ENCODE measurements at regions not wholly inside any gene's neighbourhood (a gene's known extent, or its start where the extent isn't known, plus 50 kb on each side); places are given as distances from the start of the nearest gene placed in this dataset.
"Not testable (repeated sequence)": the region's sequence is repeated elsewhere in the genome, so short reads cannot be mapped to it uniquely, and the experiment has no call there.

DNA sequence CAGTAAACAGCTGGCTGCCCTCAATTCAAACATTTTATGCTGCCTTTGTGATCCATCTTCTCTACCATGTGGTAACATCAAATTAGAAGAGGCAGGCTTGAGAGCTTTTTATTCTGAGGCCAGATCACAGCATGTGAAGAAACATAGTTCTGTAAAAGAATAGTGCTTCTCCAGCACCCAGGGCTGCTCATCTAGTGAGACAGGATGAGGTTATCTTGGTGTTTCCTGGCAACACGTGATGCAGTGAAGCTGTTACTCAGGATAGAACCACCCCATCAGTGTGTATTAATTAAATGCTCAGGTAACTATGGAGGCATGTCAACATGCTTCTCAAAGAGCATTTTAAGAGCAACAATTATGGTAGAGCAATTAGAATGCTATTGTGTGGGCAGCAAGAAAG lies 400.5 kb upstream of the ACO1 start:
- no peak for DNase-seq

DNA sequence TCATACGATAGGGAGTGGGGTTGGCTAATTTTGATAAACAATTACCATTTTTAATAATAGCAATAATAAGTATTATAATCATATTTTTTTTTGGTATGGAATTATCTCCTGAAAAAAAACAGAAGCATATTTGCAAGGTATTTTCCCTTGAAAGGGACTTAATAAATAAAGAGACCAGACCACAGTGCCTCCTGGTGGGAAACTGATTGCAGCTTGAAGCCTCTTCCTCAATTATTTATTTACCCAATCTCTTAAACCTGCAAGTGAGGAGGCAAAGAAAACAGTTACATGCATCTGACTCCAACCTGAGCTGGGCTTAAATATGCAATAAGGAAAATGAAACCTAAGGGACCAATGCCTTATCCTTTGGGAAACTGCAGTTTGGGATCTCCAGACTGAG lies 388.1 kb upstream of the ACO1 start:
- TF ChIP-seq GATA1 (IDR thresholded peaks at IDR 0.05; ENCODE audit: low read depth, low read length) (no peak), POLR2A (IDR thresholded peaks at IDR 0.05; ENCODE audit: low read length) (no peak)
- no peak for DNase-seq

More for the DNA sequence above, 400.5 kb upstream of the ACO1 start:
- TF ChIP-seq POLR2A (IDR thresholded peaks at IDR 0.05; ENCODE audit: low read length) (no peak), GATA1 (IDR thresholded peaks at IDR 0.05; ENCODE audit: low read depth, low read length) (no peak)

DNA sequence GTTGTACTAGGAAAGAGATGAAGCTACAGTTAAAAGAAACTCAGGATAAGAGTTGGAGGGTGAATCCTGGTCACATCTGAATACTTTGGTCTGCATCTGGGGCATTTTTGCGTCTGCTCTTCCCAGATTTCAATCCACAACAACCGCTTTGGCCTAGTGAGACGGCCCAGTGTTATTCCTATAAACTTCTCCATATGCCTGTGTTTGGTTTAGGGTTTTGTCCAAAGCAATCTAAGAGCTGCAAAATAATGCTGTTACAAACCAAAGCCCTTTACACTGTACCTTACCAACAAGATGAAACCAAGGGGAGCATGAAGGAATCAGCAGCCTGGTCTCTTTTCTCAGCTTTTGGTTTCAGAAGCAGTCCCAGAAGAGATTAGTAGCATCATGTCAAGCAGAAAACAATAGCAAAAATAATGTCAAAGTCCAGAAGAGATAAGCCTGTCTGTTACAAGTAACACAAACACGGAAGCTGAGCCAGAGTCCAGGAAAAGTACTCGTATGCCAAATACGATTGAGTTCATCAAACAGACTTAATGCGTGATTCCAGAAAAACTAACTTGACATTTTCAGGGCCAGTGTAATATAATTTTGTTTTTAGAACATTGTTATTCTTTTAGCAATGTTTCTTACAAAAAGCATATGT lies 379.9 kb upstream of the ACO1 start:
- no peak for DNase-seq
- no peak for TF ChIP-seq GATA1 (IDR thresholded peaks at IDR 0.05; ENCODE audit: low read depth, low read length)
- no peak for TF ChIP-seq POLR2A (IDR thresholded peaks at IDR 0.05; ENCODE audit: low read length)

DNA sequence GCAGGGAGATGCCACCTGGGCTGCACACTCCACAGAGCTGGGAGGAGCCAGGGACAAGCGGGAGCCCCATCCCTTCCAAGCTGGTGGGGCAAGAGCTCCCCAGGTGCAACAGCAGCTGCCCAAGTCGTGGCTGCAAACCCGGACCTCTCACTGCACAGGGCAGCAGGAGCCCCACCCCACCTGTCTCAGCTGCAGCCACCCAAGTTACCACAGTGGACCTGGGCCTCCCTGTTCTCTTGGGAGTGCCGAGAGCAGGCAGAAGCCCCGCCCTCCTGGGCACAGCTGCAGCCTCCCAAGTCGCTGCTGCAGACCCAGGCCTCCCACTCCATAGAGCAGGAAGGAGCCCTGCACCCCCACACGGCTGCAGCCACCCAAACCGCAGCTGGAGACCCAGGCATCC lies 374.1 kb upstream of the ACO1 start:
- TF ChIP-seq POLR2A (IDR thresholded peaks at IDR 0.05; ENCODE audit: low read length) (no peak), GATA1 (IDR thresholded peaks at IDR 0.05; ENCODE audit: low read depth, low read length) (no peak)
- no peak for DNase-seq

DNA sequence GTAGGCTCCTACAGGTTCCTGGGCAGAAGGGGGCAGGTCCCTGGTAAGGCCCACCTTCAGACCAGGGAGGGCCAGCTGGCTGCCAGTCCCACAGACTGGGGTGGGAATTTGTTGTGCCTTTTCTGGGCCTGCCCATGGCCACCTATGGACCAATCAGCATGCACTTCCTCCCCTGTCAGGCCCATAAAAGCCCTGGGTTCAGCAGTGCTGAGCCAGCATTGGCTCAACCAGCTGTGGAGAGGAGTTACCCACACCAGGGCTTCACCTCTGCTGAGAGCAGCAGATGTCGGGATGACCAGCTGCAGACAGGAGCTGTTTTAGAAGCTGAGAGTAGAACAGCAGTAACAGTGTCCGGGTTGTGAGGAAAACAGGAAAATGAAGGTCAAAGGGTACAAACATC lies 373.4 kb upstream of the ACO1 start:
- no peak for TF ChIP-seq GATA1 (IDR thresholded peaks at IDR 0.05; ENCODE audit: low read depth, low read length)
- TF ChIP-seq POLR2A (IDR thresholded peaks at IDR 0.05; ENCODE audit: low read length) = no peak
- no peak for DNase-seq

DNA sequence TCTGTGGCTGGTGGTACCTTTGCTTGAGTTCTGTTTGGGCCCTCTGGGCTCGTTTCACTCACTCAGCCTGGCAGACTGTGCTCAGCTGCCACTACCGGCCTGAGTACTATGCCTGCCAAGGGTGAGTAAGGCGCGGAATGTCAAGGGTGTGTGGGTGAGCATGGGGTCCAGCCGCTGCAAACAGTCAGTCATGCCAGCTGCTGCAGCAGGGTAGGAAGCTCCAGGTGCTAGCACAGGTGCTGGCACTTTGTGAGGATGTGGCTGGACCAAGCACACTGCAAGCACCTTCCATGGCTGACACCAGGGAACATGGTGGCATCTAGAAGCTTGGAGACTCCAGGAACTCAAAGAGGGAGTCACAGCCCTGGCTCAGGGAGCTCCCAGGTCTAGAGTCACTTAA lies 368.6 kb upstream of the ACO1 start:
- no peak for TF ChIP-seq POLR2A (IDR thresholded peaks at IDR 0.05; ENCODE audit: low read length)
- no peak for TF ChIP-seq GATA1 (IDR thresholded peaks at IDR 0.05; ENCODE audit: low read depth, low read length)
- DNase-seq = no peak

DNA sequence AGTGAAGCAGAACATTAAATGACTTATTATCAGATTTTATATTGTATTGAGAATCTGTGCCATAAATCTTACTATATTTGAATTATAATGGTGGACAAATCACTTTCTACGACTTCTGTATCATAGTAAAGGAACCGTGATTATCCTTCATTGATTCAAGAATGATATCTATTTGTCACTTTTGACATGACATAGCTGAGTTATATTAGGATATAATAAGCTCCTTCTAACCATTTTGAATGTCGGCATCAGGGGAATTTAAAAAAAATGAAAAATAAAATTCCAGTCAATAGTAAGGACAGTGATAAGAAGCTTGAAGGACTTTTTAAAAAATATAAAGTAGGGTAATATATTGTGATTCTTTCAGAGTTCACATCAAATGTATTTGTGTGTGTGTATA lies 338.9 kb upstream of the ACO1 start:
- TF ChIP-seq POLR2A (IDR thresholded peaks at IDR 0.05; ENCODE audit: low read length) (no peak), GATA1 (IDR thresholded peaks at IDR 0.05; ENCODE audit: low read depth, low read length) (no peak)
- no peak for DNase-seq

DNA sequence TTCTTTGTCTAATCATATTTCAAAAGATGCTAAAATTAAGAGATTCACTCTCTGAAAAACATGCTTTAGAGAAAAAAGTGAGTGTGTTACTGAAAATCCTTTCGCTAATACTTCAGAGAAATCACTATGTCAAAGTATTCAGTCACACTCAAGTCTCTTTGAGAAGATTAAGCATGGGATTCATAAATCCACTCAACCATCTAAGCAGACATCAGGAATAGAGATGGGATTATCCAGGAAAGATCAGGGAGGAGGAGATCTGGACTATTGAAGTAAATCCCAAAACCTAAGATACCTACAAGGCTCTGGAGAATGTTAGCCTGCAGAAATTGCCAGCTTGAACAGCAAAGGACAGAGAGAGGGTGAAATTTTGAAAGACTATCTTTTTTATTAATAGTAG lies 317.2 kb upstream of the ACO1 start:
- TF ChIP-seq POLR2A (IDR thresholded peaks at IDR 0.05; ENCODE audit: low read length) (no peak), GATA1 (IDR thresholded peaks at IDR 0.05; ENCODE audit: low read depth, low read length) (no peak)
- DNase-seq = no peak

DNA sequence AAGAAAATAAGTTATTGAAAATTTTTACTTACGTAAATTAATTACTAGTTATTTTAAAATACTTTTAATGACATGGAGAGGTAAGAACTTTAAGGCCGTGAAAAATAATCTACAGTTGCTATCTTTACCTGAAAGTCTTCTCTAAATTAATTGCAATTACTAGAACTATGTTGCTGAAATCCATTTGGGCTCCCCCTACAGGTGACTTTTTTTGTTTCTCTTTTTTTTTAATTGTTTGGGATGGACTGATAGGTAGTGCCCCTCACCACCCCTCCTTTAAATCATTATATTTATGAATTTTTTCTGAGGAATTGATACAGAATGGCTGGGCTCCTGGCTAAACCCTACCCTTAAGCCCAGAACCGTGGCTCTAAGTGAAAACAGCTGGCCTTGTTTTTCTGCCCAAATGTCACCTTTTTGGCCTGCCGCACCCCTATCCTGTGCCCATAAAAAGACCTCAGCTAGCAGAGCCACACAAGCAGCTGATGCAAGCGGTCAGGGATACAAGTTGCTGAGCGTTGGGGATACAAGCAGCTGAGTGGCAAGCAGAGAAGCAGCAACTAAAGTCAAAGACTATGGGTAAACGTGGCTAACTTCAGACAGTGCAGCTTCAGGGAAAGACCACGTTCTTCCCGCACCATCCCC lies 315.2 kb upstream of the ACO1 start:
- no peak for TF ChIP-seq POLR2A (IDR thresholded peaks at IDR 0.05; ENCODE audit: low read length)
- no peak for TF ChIP-seq GATA1 (IDR thresholded peaks at IDR 0.05; ENCODE audit: low read depth, low read length)

DNA sequence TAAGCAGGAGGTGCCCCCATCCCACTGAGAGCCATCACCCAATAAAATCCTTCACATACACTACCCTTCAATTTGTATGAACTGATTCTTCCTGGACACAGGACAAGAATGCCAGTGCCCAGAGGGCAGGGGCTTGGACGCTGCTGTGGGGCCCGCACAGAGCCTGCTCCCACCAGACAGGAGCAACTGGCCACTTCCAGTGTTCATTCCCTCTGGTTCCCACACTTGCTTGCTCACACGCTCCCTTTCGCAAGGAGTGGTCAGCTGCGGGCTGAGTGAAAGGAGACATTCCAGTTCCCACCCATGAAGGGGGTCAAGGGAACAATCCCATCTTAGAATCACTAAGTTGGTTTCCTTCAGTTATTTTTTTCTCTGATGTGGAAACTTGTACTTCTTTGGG lies 314.5 kb upstream of the ACO1 start:
- TF ChIP-seq POLR2A (IDR thresholded peaks at IDR 0.05; ENCODE audit: low read length) (no peak), GATA1 (IDR thresholded peaks at IDR 0.05; ENCODE audit: low read depth, low read length) (no peak)
- no peak for DNase-seq

More for the DNA sequence above, 315.2 kb upstream of the ACO1 start:
- DNase-seq = peak in 1 of 2 experiments; percentile 2

DNA sequence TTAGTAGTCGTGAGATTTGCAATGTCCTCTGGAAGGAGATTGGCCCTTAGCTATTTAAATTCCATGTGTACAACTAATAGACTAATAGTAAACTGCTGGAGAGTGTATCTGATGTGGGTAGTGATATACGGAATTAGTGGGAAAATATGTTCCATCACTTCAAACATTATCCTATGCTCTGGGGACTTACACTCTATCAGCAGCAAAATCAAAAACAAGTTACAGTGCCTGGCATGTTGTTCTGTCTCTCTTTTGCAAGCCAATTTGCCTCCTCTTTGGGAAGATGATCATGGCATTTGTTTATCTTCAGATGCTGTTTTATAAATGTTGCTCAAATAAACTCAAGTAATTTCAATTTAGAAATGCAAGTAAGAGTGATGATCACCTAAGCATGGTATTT lies 311.9 kb upstream of the ACO1 start:
- TF ChIP-seq POLR2A (IDR thresholded peaks at IDR 0.05; ENCODE audit: low read length) (no peak), GATA1 (IDR thresholded peaks at IDR 0.05; ENCODE audit: low read depth, low read length) (no peak)

DNA sequence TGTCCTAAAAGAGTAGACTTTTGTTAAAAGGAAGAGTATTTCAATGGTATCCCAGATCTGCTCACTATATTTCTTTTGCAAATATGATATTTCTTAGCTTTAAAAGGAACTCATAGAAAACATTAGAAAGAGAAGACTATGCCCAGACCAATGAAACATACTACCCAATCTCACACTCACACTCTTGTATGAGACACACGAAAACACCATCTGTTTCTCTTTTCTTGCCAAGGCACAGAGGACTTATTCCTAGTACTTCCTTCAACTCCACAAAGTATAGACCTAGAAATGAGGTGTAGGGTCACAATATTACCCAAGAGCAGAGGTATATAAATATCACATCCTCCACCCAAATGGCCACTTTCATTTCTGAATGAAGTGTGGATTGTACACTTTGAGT lies 292.4 kb upstream of the ACO1 start:
- no peak for DNase-seq
- TF ChIP-seq POLR2A (IDR thresholded peaks at IDR 0.05; ENCODE audit: low read length) (no peak), GATA1 (IDR thresholded peaks at IDR 0.05; ENCODE audit: low read depth, low read length) (no peak)

More for the DNA sequence above, 311.9 kb upstream of the ACO1 start:
- DNase-seq = no peak

DNA sequence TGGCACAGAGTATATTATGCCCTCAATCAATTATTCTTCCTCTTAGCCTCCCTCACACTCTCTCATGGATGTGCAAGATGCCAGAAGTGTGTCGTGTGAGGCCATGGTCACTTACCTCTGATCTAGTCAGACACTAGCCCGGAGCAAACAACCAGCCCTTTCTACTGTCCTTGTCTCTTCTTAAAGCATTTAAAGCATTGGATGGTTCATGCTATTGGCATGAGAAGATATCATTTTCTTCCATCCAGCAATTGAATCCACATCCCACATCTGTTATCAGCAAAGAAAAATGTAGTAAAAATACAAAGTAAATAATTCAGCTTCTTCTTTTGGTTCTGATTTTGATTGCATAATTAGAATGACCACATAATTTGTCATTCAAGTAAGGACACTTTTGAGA lies 267.2 kb upstream of the ACO1 start:
- DNase-seq = no peak

DNA sequence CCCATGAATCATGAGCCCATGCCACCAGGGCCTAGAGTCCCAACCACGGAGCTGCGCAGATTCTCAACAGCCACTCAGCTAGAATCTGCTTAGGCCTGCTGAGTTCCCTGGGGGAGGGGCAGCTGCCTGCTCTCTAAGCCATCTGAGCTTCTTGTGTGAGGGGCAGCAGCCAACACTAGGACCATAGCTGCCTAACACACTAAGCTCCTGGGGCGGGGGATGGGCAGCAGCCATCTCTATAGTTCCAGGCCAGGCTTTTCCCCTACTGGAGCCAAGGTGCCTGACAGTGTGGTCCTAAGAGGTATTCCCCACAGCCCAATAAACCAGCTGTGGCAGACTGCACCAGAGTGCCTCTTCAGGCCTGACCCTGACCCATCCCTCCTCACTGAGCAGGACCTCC lies 255.9 kb upstream of the ACO1 start:
- DNase-seq = no peak

More for the DNA sequence above, 267.2 kb upstream of the ACO1 start:
- no peak for TF ChIP-seq GATA1 (IDR thresholded peaks at IDR 0.05; ENCODE audit: low read depth, low read length)
- TF ChIP-seq POLR2A (IDR thresholded peaks at IDR 0.05; ENCODE audit: low read length) = no peak

DNA sequence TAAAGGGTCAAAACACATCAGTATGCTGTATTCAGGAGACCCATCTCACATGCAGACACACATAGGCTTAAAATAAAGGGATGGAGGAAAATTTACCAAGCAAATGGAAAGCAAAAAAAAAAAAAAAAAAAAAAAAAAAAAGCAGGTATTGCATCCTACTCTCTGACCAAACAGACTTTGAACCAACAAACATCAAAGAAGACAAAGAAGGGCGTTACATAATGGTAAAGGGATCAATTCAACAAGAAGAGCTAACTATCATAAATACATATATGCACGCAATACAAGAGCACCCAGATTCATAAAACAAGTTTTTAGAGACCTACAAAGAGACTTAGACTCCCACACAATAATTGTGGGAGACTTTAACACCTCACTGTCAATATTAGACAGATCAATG lies 253.7 kb upstream of the ACO1 start:
- not testable (repeated sequence) for DNase-seq

More for the DNA sequence above, 255.9 kb upstream of the ACO1 start:
- TF ChIP-seq GATA1 (IDR thresholded peaks at IDR 0.05; ENCODE audit: low read depth, low read length) (no peak), POLR2A (IDR thresholded peaks at IDR 0.05; ENCODE audit: low read length) (no peak)

All from erythroblast (primary cell).